Thyroid gland (tissue), 4 donors: ENCODE measurements at regions not wholly inside any gene's neighbourhood (a gene's known extent, or its start where the extent isn't known, plus 50 kb on each side); places are given as distances from the start of the nearest gene placed in this dataset.
"Not testable (repeated sequence)": the region's sequence is repeated elsewhere in the genome, so short reads cannot be mapped to it uniquely, and the experiment has no call there.

ENCODE experiments used
- DNase-seq, 2 donors: peaks; one replicate each; pipeline ENCODE4 v3.0.0-alpha.2; 2019
- H3K27ac ChIP-seq, 3 donors: fragments of 200-600 bp; sonication (generic); 1 replicate in 2 of 3; 2 replicates in 1 of 3; pipeline ENCODE4 v1.5.1; 2016 to 2019; ENCODE audit warnings: mild to moderate bottlenecking in 1 of 3, moderate library complexity in 1 of 3
- H3K27me3 ChIP-seq: fragments of 200-600 bp; sonication (generic); one replicate; pipeline ENCODE4 v1.5.1; 2019
- H3K36me3 ChIP-seq, 2 donors: fragments of 200-600 bp; sonication (generic); one replicate each; pipeline ENCODE4 v1.5.1; 2016 to 2019
- H3K4me1 ChIP-seq, 2 donors: fragments of 200-600 bp; sonication (generic); one replicate each; pipeline ENCODE4 v1.5.1; 2017 to 2019
- H3K4me3 ChIP-seq, 3 donors: fragments of 200-600 bp; sonication (generic); replicated peaks in 1 of 3; 1 replicate in 2 of 3; 2 replicates in 1 of 3; pipeline ENCODE4 v1.5.1; 2016; ENCODE audit warnings: mild to moderate bottlenecking in 1 of 3
- H3K9me3 ChIP-seq: fragments of 200-600 bp; sonication (generic); one replicate; pipeline ENCODE4 v1.5.1; 2017
- WGBS, 2 donors: methylation state at CpG; one replicate each; pipeline ENCODE4 v1.1.5; 2017; 5-methylcytosine and 5-hydroxymethylcytosine counted together
- intact Hi-C: fragments of 100-400 bp; cut with DNase I; formaldehyde crosslinking; loops from one replicate; pipeline ENCODE4 v1.15.1; 2023

- WGBS, 2 donors: 93 to 100% methylated on average over 3 to 6 of the region's 7 CpGs
Observed at GRCh38 chr17:30648015-30648620, 170.9 kb downstream of the GOSR1 start.

GRCh38 chr17:30645875-30646274, 168.7 kb downstream of the GOSR1 start:
- H3K4me3 ChIP-seq, DNase-seq, H3K36me3 ChIP-seq, intact Hi-C loops, H3K9me3 ChIP-seq, H3K27me3 ChIP-seq, H3K27ac ChIP-seq, H3K4me1 ChIP-seq: not testable (repeated sequence)
- 11 to 19% methylated on average over 7 of the region's 7 CpGs for WGBS, 2 donors

More at GRCh38 chr17:30648015-30648620, 170.9 kb downstream of the GOSR1 start:
- intact Hi-C loops, H3K27ac ChIP-seq, H3K36me3 ChIP-seq, H3K9me3 ChIP-seq, DNase-seq, H3K4me3 ChIP-seq, H3K4me1 ChIP-seq, H3K27me3 ChIP-seq: not testable (repeated sequence)

- H3K4me1 ChIP-seq, DNase-seq, H3K27ac ChIP-seq, H3K27me3 ChIP-seq, H3K9me3 ChIP-seq, intact Hi-C loops, H3K4me3 ChIP-seq, H3K36me3 ChIP-seq: not testable (repeated sequence)
- no CpG with 5 or more reads among the region's 8 CpGs for WGBS, 2 donors
Observed at GRCh38 chr17:30644713-30645112, 167.5 kb downstream of the GOSR1 start.

- WGBS, 2 donors: 83 to 85% methylated on average over 8 to 9 of the region's 9 CpGs
Observed at GRCh38 chr17:30644287-30644686, 167.1 kb downstream of the GOSR1 start.

GRCh38 chr17:30641428-30641827, 164.2 kb downstream of the GOSR1 start:
- intact Hi-C loops, H3K4me1 ChIP-seq, H3K27me3 ChIP-seq, H3K4me3 ChIP-seq, H3K27ac ChIP-seq, H3K36me3 ChIP-seq, H3K9me3 ChIP-seq, DNase-seq: not testable (repeated sequence)
- 93 to 95% methylated on average over 7 of the region's 7 CpGs for WGBS, 2 donors

More at GRCh38 chr17:30644287-30644686, 167.1 kb downstream of the GOSR1 start:
- H3K27ac ChIP-seq, H3K9me3 ChIP-seq, H3K27me3 ChIP-seq, H3K4me1 ChIP-seq, H3K36me3 ChIP-seq, intact Hi-C loops, H3K4me3 ChIP-seq, DNase-seq: not testable (repeated sequence)

GRCh38 chr17:30639391-30639790, 162.2 kb downstream of the GOSR1 start:
- H3K4me3 ChIP-seq, DNase-seq, H3K4me1 ChIP-seq, H3K27me3 ChIP-seq, H3K36me3 ChIP-seq, H3K9me3 ChIP-seq, intact Hi-C loops, H3K27ac ChIP-seq: not testable (repeated sequence)
- 76 to 80% methylated on average over 3 to 4 of the region's 4 CpGs for WGBS, 2 donors

- H3K9me3 ChIP-seq, H3K36me3 ChIP-seq, intact Hi-C loops, H3K4me1 ChIP-seq, H3K27ac ChIP-seq, DNase-seq, H3K27me3 ChIP-seq, H3K4me3 ChIP-seq: not testable (repeated sequence)
- 81 to 84% methylated on average over 4 of the region's 4 CpGs for WGBS, 2 donors
Observed at GRCh38 chr17:30638968-30639367, 161.8 kb downstream of the GOSR1 start.

- DNase-seq, H3K27me3 ChIP-seq, H3K27ac ChIP-seq, intact Hi-C loops, H3K36me3 ChIP-seq, H3K4me1 ChIP-seq, H3K4me3 ChIP-seq, H3K9me3 ChIP-seq: not testable (repeated sequence)
- WGBS, 2 donors: 95 to 100% methylated on average over 6 of the region's 6 CpGs
Observed at GRCh38 chr17:30631651-30632050, 154.4 kb downstream of the GOSR1 start.

GRCh38 chr17:30625380-30625779, 148.2 kb downstream of the GOSR1 start:
- H3K4me1 ChIP-seq, intact Hi-C loops, H3K4me3 ChIP-seq, H3K27me3 ChIP-seq, H3K36me3 ChIP-seq, DNase-seq, H3K9me3 ChIP-seq, H3K27ac ChIP-seq: not testable (repeated sequence)
- 93% methylated on average over 3 to 13 of the region's 18 CpGs for WGBS, 2 donors

GRCh38 chr17:30624180-30624579, 147.0 kb downstream of the GOSR1 start:
- H3K4me1 ChIP-seq, H3K27me3 ChIP-seq, intact Hi-C loops, H3K27ac ChIP-seq, H3K9me3 ChIP-seq, H3K36me3 ChIP-seq, H3K4me3 ChIP-seq, DNase-seq: not testable (repeated sequence)
- 92 to 97% methylated on average over 16 of the region's 16 CpGs for WGBS, 2 donors

GRCh38 chr17:30609682-30610081, 132.5 kb downstream of the GOSR1 start:
- DNase-seq, H3K27me3 ChIP-seq, H3K4me3 ChIP-seq, intact Hi-C loops, H3K9me3 ChIP-seq, H3K4me1 ChIP-seq, H3K27ac ChIP-seq, H3K36me3 ChIP-seq: not testable (repeated sequence)
- WGBS, 2 donors: 73 to 76% methylated on average over 2 to 3 of the region's 3 CpGs
